ENCODE measurements at regions not wholly inside any gene's neighbourhood (a gene's known extent, or its start where the extent isn't known, plus 50 kb on each side); places are given as distances from the start of the nearest gene placed in this dataset.
"Not testable (repeated sequence)": the region's sequence is repeated elsewhere in the genome, so short reads cannot be mapped to it uniquely, and the experiment has no call there.

DNA sequence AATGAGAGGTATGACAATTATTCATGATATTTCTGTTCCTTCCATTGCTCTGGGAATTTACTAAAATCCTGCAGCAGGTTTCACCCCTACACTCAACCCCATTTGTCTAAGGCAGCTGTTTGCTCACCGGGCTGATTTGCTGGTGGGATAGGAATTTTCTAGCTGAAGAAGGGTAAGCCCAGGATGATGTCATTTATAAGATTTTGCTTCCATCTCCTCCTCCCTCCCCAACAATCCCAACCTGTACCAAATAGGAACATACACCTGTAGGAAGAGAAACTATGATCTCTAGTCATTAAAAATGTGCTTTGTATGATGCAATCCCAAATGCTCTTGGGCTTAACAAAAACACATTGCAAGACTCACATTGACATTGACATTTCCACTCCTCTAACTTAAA lies 247.2 kb downstream of the BCL2L11 start:
- H3K27ac ChIP-seq (ENCODE audit: low read depth, low read length); H3K36me3 Mint-ChIP-seq; H3K4me3 ChIP-seq (ENCODE audit: low read length); H3K4me3 Mint-ChIP-seq; H3K9me3 Mint-ChIP-seq; H3K27ac Mint-ChIP-seq; DNase-seq; POLR2A ChIA-PET; CTCF ChIA-PET; H3K4me1 Mint-ChIP-seq; H3K27me3 Mint-ChIP-seq; H3K4me1 ChIP-seq (ENCODE audit: insufficient read depth, low read length); H3K36me3 ChIP-seq (ENCODE audit: insufficient read depth, low read length); H3K27me3 ChIP-seq (ENCODE audit: insufficient read depth, low read length, poor library complexity, severe bottlenecking); H3K9me3 ChIP-seq (ENCODE audit: low read length): not testable (repeated sequence)

DNA sequence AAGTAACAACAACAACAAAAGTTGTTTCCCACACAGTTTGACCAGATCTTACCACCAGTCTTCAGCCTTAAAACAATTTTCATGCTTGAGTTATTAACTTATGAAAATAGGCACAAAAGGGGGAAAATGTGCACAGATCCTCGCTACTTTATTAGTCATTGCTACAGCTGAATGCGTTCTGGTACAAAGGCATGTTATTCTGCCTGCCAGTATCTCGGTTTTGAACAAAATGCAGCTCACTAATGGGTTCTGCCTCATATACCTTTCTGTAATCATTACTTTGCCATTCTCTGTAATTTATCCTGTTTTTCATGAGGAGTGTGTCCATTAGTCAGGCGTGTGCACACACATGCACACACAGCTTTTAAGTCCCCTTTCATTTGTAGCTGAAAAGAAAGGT lies 247.6 kb downstream of the BCL2L11 start:
- H3K4me3 Mint-ChIP-seq; H3K27me3 Mint-ChIP-seq; H3K27ac ChIP-seq (ENCODE audit: low read depth, low read length); H3K4me1 ChIP-seq (ENCODE audit: insufficient read depth, low read length); POLR2A ChIA-PET; H3K4me3 ChIP-seq (ENCODE audit: low read length); H3K9me3 Mint-ChIP-seq; H3K36me3 ChIP-seq (ENCODE audit: insufficient read depth, low read length); H3K9me3 ChIP-seq (ENCODE audit: low read length); DNase-seq; H3K36me3 Mint-ChIP-seq; CTCF ChIA-PET; H3K4me1 Mint-ChIP-seq; H3K27ac Mint-ChIP-seq; H3K27me3 ChIP-seq (ENCODE audit: insufficient read depth, low read length, poor library complexity, severe bottlenecking): not testable (repeated sequence)

DNA sequence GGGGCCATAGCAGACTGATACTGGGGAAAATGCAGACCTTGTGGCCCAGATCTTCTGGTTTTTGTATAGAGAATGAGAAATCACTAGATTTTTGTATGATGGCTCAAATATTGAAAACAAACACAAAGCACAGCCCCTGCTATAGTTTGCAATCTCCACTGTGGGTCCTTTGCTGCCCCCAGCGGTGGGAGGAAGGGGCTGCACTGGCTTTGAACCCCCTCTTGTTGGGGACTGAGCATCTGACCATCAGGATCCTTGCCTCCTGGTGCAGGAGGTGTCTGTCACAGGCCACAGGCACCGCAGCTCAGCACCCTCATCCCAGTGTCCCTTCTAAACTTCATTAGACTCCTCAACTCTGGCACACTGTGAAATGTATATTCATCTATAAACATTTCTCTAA lies 252.3 kb downstream of the BCL2L11 start:
- H3K4me3 ChIP-seq (ENCODE audit: low read length); H3K36me3 ChIP-seq (ENCODE audit: insufficient read depth, low read length); H3K4me1 Mint-ChIP-seq; H3K4me1 ChIP-seq (ENCODE audit: insufficient read depth, low read length); H3K27ac ChIP-seq (ENCODE audit: low read depth, low read length); CTCF ChIA-PET; H3K27me3 Mint-ChIP-seq; H3K9me3 ChIP-seq (ENCODE audit: low read length); H3K27me3 ChIP-seq (ENCODE audit: insufficient read depth, low read length, poor library complexity, severe bottlenecking); DNase-seq; H3K4me3 Mint-ChIP-seq; POLR2A ChIA-PET; H3K36me3 Mint-ChIP-seq; H3K27ac Mint-ChIP-seq; H3K9me3 Mint-ChIP-seq: not testable (repeated sequence)

DNA sequence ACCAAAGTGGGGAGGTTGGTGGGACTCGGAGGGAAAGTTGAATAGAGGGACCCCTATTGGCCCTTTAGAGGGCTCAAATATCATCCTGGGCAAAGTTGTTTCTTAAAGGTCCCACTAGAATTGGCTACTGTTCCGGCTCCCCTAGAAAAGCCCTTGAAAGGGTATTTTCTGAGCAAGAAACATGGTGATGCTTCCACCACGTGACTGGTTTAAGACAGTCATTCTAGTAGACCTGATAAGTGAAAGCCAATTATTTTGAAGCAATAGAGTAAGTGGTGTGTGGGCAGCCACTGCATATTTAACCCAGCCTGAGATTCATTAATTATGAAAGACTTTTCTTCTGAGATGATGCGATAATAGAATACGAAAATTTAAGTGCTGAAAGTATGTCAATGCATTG lies 253.3 kb downstream of the BCL2L11 start:
- DNase-seq; H3K4me1 ChIP-seq (ENCODE audit: insufficient read depth, low read length); POLR2A ChIA-PET; H3K27ac Mint-ChIP-seq; H3K9me3 ChIP-seq (ENCODE audit: low read length); H3K27me3 ChIP-seq (ENCODE audit: insufficient read depth, low read length, poor library complexity, severe bottlenecking); H3K4me3 ChIP-seq (ENCODE audit: low read length); H3K36me3 ChIP-seq (ENCODE audit: insufficient read depth, low read length); H3K4me1 Mint-ChIP-seq; H3K36me3 Mint-ChIP-seq; H3K4me3 Mint-ChIP-seq; H3K27me3 Mint-ChIP-seq; H3K27ac ChIP-seq (ENCODE audit: low read depth, low read length); CTCF ChIA-PET; H3K9me3 Mint-ChIP-seq: not testable (repeated sequence)

- H3K36me3 ChIP-seq (ENCODE audit: insufficient read depth, low read length); H3K27me3 Mint-ChIP-seq; H3K4me1 ChIP-seq (ENCODE audit: insufficient read depth, low read length); POLR2A ChIA-PET; H3K36me3 Mint-ChIP-seq; CTCF ChIA-PET; H3K27ac Mint-ChIP-seq; DNase-seq; H3K4me3 Mint-ChIP-seq; H3K9me3 ChIP-seq (ENCODE audit: low read length); H3K27ac ChIP-seq (ENCODE audit: low read depth, low read length); H3K4me3 ChIP-seq (ENCODE audit: low read length); H3K27me3 ChIP-seq (ENCODE audit: insufficient read depth, low read length, poor library complexity, severe bottlenecking); H3K9me3 Mint-ChIP-seq; H3K4me1 Mint-ChIP-seq: not testable (repeated sequence)
These were observed 254.0 kb downstream of the BCL2L11 start for GRCh38 chr2:111374734-111375133.

GRCh38 chr2:111375320-111375883 lies 254.7 kb downstream of the BCL2L11 start:
- H3K9me3 Mint-ChIP-seq; H3K4me1 ChIP-seq (ENCODE audit: insufficient read depth, low read length); H3K4me1 Mint-ChIP-seq; H3K27me3 ChIP-seq (ENCODE audit: insufficient read depth, low read length, poor library complexity, severe bottlenecking); H3K9me3 ChIP-seq (ENCODE audit: low read length); H3K4me3 Mint-ChIP-seq; DNase-seq; H3K27ac ChIP-seq (ENCODE audit: low read depth, low read length); H3K27me3 Mint-ChIP-seq; H3K36me3 Mint-ChIP-seq; H3K36me3 ChIP-seq (ENCODE audit: insufficient read depth, low read length); H3K4me3 ChIP-seq (ENCODE audit: low read length); POLR2A ChIA-PET; CTCF ChIA-PET; H3K27ac Mint-ChIP-seq: not testable (repeated sequence)

- H3K36me3 Mint-ChIP-seq; H3K9me3 Mint-ChIP-seq; DNase-seq; H3K4me1 ChIP-seq (ENCODE audit: insufficient read depth, low read length); H3K36me3 ChIP-seq (ENCODE audit: insufficient read depth, low read length); POLR2A ChIA-PET; H3K27me3 ChIP-seq (ENCODE audit: insufficient read depth, low read length, poor library complexity, severe bottlenecking); H3K27me3 Mint-ChIP-seq; H3K27ac Mint-ChIP-seq; H3K4me3 ChIP-seq (ENCODE audit: low read length); H3K4me1 Mint-ChIP-seq; H3K27ac ChIP-seq (ENCODE audit: low read depth, low read length); CTCF ChIA-PET; H3K9me3 ChIP-seq (ENCODE audit: low read length); H3K4me3 Mint-ChIP-seq: not testable (repeated sequence)
These were observed 255.7 kb downstream of the BCL2L11 start for GRCh38 chr2:111376272-111376970.

DNA sequence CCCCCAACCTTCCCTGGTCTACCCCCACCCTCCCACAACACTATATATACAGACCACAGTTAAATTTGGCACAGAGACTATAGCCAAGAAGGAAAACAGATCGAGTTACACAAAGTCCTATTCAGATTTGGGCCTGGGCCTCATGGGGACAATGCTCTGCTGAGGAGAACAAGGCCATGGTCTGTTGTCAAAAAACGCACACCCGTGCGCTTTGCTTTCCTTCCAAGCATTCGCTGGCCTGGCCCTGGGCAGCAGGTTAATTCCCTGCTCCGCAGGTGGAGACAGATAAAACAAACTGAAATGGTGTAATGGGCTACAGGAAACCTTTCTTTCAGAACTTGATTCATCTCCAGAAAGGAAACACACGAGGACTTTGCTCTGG lies 256.2 kb downstream of the BCL2L11 start:
- H3K4me1 Mint-ChIP-seq; H3K4me1 ChIP-seq (ENCODE audit: insufficient read depth, low read length); H3K27me3 ChIP-seq (ENCODE audit: insufficient read depth, low read length, poor library complexity, severe bottlenecking); H3K36me3 ChIP-seq (ENCODE audit: insufficient read depth, low read length); H3K36me3 Mint-ChIP-seq; DNase-seq; CTCF ChIA-PET; H3K4me3 Mint-ChIP-seq; POLR2A ChIA-PET; H3K9me3 Mint-ChIP-seq; H3K9me3 ChIP-seq (ENCODE audit: low read length); H3K27ac ChIP-seq (ENCODE audit: low read depth, low read length); H3K27ac Mint-ChIP-seq; H3K27me3 Mint-ChIP-seq; H3K4me3 ChIP-seq (ENCODE audit: low read length): not testable (repeated sequence)

DNA sequence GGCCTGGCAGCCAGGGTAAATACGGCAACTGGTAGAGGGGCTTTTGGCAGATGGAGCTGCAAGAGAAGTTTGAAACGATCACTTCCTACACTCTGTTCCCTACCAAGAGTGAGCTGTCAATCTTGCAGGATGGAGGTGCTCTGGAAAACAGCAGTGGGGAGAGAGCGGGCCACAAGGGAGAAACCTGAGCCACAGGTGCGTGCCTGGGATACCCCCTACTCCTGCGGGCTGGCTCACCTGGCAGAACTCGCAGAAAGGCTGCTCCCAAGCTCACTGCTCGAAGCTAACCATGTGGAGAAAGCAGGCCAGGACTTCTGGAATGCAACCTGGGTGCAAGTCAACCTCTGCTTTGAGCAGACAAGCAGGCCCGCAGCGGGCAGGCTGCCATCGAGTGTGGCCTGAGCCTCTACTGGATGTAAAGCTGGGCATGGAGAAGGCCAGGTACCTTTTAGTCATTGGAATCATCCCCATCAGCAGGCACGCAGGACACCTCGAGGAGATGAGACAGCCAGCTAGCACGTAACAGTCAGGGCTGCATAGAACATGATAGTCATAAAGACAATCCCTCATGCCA lies 256.8 kb downstream of the BCL2L11 start:
- DNase-seq; H3K9me3 Mint-ChIP-seq; H3K27me3 ChIP-seq (ENCODE audit: insufficient read depth, low read length, poor library complexity, severe bottlenecking); POLR2A ChIA-PET; H3K27ac Mint-ChIP-seq; H3K9me3 ChIP-seq (ENCODE audit: low read length); H3K36me3 Mint-ChIP-seq; H3K4me3 Mint-ChIP-seq; H3K4me1 Mint-ChIP-seq; H3K27ac ChIP-seq (ENCODE audit: low read depth, low read length); H3K27me3 Mint-ChIP-seq; H3K4me3 ChIP-seq (ENCODE audit: low read length); CTCF ChIA-PET; H3K4me1 ChIP-seq (ENCODE audit: insufficient read depth, low read length); H3K36me3 ChIP-seq (ENCODE audit: insufficient read depth, low read length): not testable (repeated sequence)

Data from CD8-positive, alpha-beta memory T cell (primary cell).